Liver (tissue), 8 donors: ENCODE measurements at regions not wholly inside any gene's neighbourhood (a gene's known extent, or its start where the extent isn't known, plus 50 kb on each side); places are given as distances from the start of the nearest gene placed in this dataset.

Experiments
- DNase-seq: peaks from one replicate; pipeline ENCODE4 v3.0.0-alpha.2; 2017; ENCODE audit warnings: low spot score
- H3K27ac ChIP-seq, 2 donors: one replicate each; pipeline ENCODE4 v1.7.0; 2013; ENCODE audit warnings: inconsistent platforms in 2 of 2, low read length in 2 of 2, control low read depth in 1 of 2, low read depth in 1 of 2, mild to moderate bottlenecking in 1 of 2
- H3K27me3 ChIP-seq, 4 donors: one replicate each; pipeline versions ENCODE4 v1.6.1 to v1.7.0; 2013; ENCODE audit warnings: low read length in 3 of 4, inconsistent platforms in 1 of 4, mild to moderate bottlenecking in 1 of 4, moderate library complexity in 1 of 4; ENCODE audit not compliant: control insufficient read depth in 4 of 4, insufficient read depth in 4 of 4
- H3K36me3 ChIP-seq, 4 donors: one replicate each; pipeline versions ENCODE4 v1.6.1 to v1.7.0; 2013; ENCODE audit warnings: low read length in 3 of 4, mild to moderate bottlenecking in 3 of 4, low read depth in 1 of 4, moderate library complexity in 1 of 4; ENCODE audit not compliant: control insufficient read depth in 4 of 4, insufficient read depth in 3 of 4
- H3K4me1 ChIP-seq, 4 donors: one replicate each; pipeline versions ENCODE4 v1.6.1 to v1.7.0; 2013; ENCODE audit warnings: low read length in 3 of 4, mild to moderate bottlenecking in 3 of 4, moderate library complexity in 1 of 4; ENCODE audit not compliant: control insufficient read depth in 4 of 4, insufficient read depth in 4 of 4
- H3K4me3 ChIP-seq, 3 donors: one replicate each; pipeline versions ENCODE4 v1.6.1 to v1.7.0; 2013; ENCODE audit warnings: low read length in 3 of 3, control low read depth in 1 of 3, low read depth in 1 of 3, mild to moderate bottlenecking in 1 of 3
- H3K9ac ChIP-seq, 2 donors: one replicate each; pipeline ENCODE4 v1.7.0; 2013; ENCODE audit warnings: low read length in 2 of 2, mild to moderate bottlenecking in 2 of 2, moderate library complexity in 2 of 2, control low read depth in 1 of 2, low read depth in 1 of 2
- H3K9me3 ChIP-seq, 4 donors: one replicate each; pipeline versions ENCODE4 v1.6.1 to v1.7.0; 2013; ENCODE audit warnings: low read length in 3 of 4; ENCODE audit not compliant: control insufficient read depth in 4 of 4
- EGR1 ChIP-seq, 2 donors: IDR thresholded peaks; 2 replicates each; pipeline ENCODE4 v1.6.1; 2016 to 2018; ENCODE audit warnings: antibody characterized with exemption in 2 of 2, low read depth in 2 of 2
- FOXA1 ChIP-seq: IDR thresholded peaks from 2 replicates; pipeline ENCODE4 v1.6.1; 2016; ENCODE audit warnings: antibody characterized with exemption
- FOXA2 ChIP-seq: IDR thresholded peaks from 2 replicates; pipeline ENCODE4 v1.6.1; 2016; ENCODE audit warnings: antibody characterized with exemption
- GABPA ChIP-seq, 2 donors: IDR thresholded peaks in 1 of 2; conservative IDR thresholded peaks in 1 of 2; 2 replicates each; pipeline ENCODE4 v1.6.1; 2016; ENCODE audit warnings: antibody characterized with exemption in 2 of 2, mild to moderate bottlenecking in 1 of 2, moderate library complexity in 1 of 2
- HNF4A ChIP-seq, 2 donors: conservative IDR thresholded peaks; 2 replicates each; pipeline ENCODE4 v1.6.1; 2016; ENCODE audit warnings: antibody characterized with exemption in 2 of 2, mild to moderate bottlenecking in 2 of 2
- HNF4G ChIP-seq: IDR thresholded peaks from 2 replicates; pipeline ENCODE4 v1.6.1; 2016; ENCODE audit warnings: antibody characterized with exemption
- JUND ChIP-seq, 2 donors: IDR thresholded peaks; 2 replicates each; pipeline ENCODE4 v1.6.1; 2016; ENCODE audit warnings: antibody characterized with exemption in 2 of 2
- NR2F2 ChIP-seq: IDR thresholded peaks from 2 replicates; pipeline ENCODE4 v1.6.1; 2016; ENCODE audit warnings: antibody characterized with exemption
- RXRA ChIP-seq, 2 donors: IDR thresholded peaks; 2 replicates each; pipeline ENCODE4 v1.6.1; 2017 to 2018; ENCODE audit warnings: antibody characterized with exemption in 2 of 2, mild to moderate bottlenecking in 1 of 2
- SP1 ChIP-seq: IDR thresholded peaks from 2 replicates; pipeline ENCODE4 v1.6.1; 2018; ENCODE audit warnings: antibody characterized with exemption, mild to moderate bottlenecking
- TAF1 ChIP-seq: conservative IDR thresholded peaks from 2 replicates; pipeline ENCODE4 v1.6.1; 2016; ENCODE audit warnings: antibody characterized with exemption, mild to moderate bottlenecking
- YY1 ChIP-seq: IDR thresholded peaks from 2 replicates; pipeline ENCODE4 v1.6.1; 2016; ENCODE audit warnings: antibody characterized with exemption, mild to moderate bottlenecking
- WGBS: extraction: QIAGEN DNeasy Blood & Tissue Kit; methylation state at CpG from one replicate; pipeline ENCODE4 v1.1.7; 2013; 5-methylcytosine and 5-hydroxymethylcytosine counted together
- TF ChIP-seq, protein P1 (sequence below): IDR thresholded peaks from 2 replicates; pipeline ENCODE4 v1.6.1; 2016; ENCODE audit warnings: antibody characterized with exemption
- TF ChIP-seq, protein P2 (sequence below): IDR thresholded peaks from 2 replicates; pipeline ENCODE4 v1.6.1; 2016; ENCODE audit warnings: antibody characterized with exemption
- TF ChIP-seq, protein P3 (sequence below): IDR thresholded peaks from 2 replicates; pipeline ENCODE4 v1.6.1; 2016; ENCODE audit warnings: antibody characterized with exemption
- TF ChIP-seq, protein P4 (sequence below): fragments of 150-350 bp; IDR thresholded peaks from 2 replicates; pipeline ENCODE4 v1.5.1; 2017; ENCODE audit warnings: improper control_type of control experiment, low read depth, low read length; ENCODE audit not compliant: missing input control
- TF ChIP-seq, protein P5 (sequence below): IDR thresholded peaks from 2 replicates; pipeline ENCODE4 v1.6.1; 2016; ENCODE audit warnings: antibody characterized with exemption, mild to moderate bottlenecking
- donor health status: healthy.
- donor health status: healthy.
- donor health status: healthy.
- donor health status: healthy.
- donor health status: healthy.

DNA sequence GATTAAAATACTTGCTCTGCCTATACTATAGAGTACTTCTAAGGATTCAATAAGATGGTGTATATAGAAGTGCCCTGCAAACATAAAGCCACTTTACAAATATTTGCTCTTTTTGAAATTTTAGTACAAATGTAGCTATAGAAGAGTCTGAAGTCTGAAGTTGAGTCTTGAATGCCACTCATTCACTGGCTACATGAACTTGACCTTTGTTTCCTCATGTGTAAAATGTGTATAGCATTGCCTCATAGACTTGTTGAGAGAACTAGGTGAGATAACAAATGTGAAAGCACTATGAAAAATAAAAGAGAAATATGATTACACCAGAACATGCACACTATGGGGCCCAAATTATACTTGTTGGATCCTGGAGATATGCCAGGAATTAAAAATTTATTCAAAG lies 244.7 kb downstream of the SEC61B start:
- Histone ChIP-seq H3K4me3 (no peak overlapping the region), H3K36me3 (no peaks in the 10 kb centered on the region), H3K9me3 (no peaks in the 10 kb centered on the region), H3K4me1 (no peaks in the 10 kb centered on the region), H3K9ac (no peak overlapping the region), H3K27ac (no peak overlapping the region), H3K27me3 (no peaks in the 10 kb centered on the region)
- no peak for DNase-seq
- TF ChIP-seq JUND (IDR thresholded peaks at IDR 0.05) (no peak), EGR1 (IDR thresholded peaks at IDR 0.05; ENCODE audit: low read depth in 2 of 2) (no peak), HNF4A (conservative IDR thresholded peaks at IDR 0.05) (peak; percentile 41 to 42), NR2F2 (no peak)

DNA sequence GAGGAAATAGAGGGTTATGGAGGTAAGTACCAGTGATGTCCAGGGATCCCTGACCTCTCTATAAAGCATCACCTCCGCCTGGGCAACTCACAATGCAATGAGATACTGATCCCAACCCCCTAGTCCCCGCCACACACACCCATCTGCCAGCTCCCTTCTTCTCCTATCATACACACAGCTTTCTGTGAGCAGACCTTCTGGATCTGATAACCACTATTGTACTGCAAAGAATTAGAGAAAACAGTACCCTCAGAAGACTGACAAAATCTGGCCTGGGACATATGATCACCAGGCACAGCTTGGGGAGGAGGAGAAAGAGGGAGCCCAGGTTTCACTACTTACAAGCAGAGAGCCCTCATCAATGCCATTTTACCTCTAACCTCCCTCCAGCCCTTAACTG lies 249.0 kb downstream of the SEC61B start:
- WGBS: 75% methylated on average over 2 of the region's 2 CpGs
- no peaks in the 10 kb centered on the region for H3K9me3 ChIP-seq

DNA sequence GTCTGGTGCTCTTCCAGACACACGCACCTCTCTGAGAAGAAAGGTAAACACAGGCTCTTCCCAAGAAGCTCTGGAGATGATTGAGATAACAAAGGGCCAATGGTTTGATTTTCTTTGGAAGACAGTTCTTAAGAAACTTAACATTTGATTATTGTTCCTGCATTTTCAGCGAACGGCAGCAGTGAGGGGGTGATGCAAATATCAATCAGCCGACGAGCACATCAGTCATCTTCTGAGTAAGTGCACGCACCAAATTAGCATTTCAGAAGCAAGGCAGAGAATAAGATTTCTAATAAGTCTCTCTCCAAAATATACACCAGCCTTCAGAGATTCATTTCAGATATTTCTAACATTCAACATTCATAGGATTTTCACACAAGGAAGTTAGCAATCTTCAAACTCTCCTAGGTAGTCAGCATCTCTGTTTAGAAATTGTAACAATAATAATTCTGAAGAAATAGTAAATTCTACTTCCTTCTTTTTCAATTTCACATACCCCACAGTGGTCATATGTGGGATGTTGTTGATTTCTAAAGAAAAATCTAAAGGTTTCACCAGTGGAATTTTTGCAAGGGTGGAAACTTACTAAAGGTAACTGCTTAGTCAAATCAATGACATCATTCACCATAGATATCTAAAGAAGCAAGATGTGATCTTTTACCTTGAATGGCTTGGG lies 250.3 kb downstream of the SEC61B start:
- Histone ChIP-seq H3K4me3 (no peak overlapping the region), H3K4me1 (no peaks in the 10 kb centered on the region), H3K9ac (no peak overlapping the region), H3K9me3 (no peaks in the 10 kb centered on the region), H3K27me3 (no peaks in the 10 kb centered on the region), H3K27ac (no peak overlapping the region), H3K36me3 (no peaks in the 10 kb centered on the region)
- WGBS: 67% methylated on average over 6 of the region's 6 CpGs
- DNase-seq: no peak
- TF ChIP-seq, protein P1, sequence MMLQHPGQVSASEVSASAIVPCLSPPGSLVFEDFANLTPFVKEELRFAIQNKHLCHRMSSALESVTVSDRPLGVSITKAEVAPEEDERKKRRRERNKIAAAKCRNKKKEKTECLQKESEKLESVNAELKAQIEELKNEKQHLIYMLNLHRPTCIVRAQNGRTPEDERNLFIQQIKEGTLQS: no peak
- TF ChIP-seq SP1 (no peak), YY1 (no peak), JUND (IDR thresholded peaks at IDR 0.05) (no peak), EGR1 (IDR thresholded peaks at IDR 0.05; ENCODE audit: low read depth in 2 of 2) (no peak), FOXA2 (no peak), HNF4A (conservative IDR thresholded peaks at IDR 0.05) (no peak), GABPA (IDR thresholded peaks at IDR 0.05 in 1 of 2, conservative IDR thresholded peaks at IDR 0.05 in 1 of 2) (no peak), TAF1 (no peak), RXRA (IDR thresholded peaks at IDR 0.05) (no peak)
- TF ChIP-seq, protein P2, sequence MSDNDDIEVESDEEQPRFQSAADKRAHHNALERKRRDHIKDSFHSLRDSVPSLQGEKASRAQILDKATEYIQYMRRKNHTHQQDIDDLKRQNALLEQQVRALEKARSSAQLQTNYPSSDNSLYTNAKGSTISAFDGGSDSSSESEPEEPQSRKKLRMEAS: no peak
- TF ChIP-seq, protein P3, sequence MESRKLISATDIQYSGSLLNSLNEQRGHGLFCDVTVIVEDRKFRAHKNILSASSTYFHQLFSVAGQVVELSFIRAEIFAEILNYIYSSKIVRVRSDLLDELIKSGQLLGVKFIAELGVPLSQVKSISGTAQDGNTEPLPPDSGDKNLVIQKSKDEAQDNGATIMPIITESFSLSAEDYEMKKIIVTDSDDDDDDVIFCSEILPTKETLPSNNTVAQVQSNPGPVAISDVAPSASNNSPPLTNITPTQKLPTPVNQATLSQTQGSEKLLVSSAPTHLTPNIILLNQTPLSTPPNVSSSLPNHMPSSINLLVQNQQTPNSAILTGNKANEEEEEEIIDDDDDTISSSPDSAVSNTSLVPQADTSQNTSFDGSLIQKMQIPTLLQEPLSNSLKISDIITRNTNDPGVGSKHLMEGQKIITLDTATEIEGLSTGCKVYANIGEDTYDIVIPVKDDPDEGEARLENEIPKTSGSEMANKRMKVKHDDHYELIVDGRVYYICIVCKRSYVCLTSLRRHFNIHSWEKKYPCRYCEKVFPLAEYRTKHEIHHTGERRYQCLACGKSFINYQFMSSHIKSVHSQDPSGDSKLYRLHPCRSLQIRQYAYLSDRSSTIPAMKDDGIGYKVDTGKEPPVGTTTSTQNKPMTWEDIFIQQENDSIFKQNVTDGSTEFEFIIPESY: no peak
- TF ChIP-seq, protein P4, sequence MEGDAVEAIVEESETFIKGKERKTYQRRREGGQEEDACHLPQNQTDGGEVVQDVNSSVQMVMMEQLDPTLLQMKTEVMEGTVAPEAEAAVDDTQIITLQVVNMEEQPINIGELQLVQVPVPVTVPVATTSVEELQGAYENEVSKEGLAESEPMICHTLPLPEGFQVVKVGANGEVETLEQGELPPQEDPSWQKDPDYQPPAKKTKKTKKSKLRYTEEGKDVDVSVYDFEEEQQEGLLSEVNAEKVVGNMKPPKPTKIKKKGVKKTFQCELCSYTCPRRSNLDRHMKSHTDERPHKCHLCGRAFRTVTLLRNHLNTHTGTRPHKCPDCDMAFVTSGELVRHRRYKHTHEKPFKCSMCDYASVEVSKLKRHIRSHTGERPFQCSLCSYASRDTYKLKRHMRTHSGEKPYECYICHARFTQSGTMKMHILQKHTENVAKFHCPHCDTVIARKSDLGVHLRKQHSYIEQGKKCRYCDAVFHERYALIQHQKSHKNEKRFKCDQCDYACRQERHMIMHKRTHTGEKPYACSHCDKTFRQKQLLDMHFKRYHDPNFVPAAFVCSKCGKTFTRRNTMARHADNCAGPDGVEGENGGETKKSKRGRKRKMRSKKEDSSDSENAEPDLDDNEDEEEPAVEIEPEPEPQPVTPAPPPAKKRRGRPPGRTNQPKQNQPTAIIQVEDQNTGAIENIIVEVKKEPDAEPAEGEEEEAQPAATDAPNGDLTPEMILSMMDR: no peak
- TF ChIP-seq, protein P5, sequence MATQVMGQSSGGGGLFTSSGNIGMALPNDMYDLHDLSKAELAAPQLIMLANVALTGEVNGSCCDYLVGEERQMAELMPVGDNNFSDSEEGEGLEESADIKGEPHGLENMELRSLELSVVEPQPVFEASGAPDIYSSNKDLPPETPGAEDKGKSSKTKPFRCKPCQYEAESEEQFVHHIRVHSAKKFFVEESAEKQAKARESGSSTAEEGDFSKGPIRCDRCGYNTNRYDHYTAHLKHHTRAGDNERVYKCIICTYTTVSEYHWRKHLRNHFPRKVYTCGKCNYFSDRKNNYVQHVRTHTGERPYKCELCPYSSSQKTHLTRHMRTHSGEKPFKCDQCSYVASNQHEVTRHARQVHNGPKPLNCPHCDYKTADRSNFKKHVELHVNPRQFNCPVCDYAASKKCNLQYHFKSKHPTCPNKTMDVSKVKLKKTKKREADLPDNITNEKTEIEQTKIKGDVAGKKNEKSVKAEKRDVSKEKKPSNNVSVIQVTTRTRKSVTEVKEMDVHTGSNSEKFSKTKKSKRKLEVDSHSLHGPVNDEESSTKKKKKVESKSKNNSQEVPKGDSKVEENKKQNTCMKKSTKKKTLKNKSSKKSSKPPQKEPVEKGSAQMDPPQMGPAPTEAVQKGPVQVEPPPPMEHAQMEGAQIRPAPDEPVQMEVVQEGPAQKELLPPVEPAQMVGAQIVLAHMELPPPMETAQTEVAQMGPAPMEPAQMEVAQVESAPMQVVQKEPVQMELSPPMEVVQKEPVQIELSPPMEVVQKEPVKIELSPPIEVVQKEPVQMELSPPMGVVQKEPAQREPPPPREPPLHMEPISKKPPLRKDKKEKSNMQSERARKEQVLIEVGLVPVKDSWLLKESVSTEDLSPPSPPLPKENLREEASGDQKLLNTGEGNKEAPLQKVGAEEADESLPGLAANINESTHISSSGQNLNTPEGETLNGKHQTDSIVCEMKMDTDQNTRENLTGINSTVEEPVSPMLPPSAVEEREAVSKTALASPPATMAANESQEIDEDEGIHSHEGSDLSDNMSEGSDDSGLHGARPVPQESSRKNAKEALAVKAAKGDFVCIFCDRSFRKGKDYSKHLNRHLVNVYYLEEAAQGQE: no peak

More for the DNA sequence above, 249.0 kb downstream of the SEC61B start:
- no peak for DNase-seq
- no peaks in the 10 kb centered on the region for H3K27me3 ChIP-seq
- no peaks in the 10 kb centered on the region for H3K4me1 ChIP-seq
- no peaks in the 10 kb centered on the region for H3K36me3 ChIP-seq
- no peak overlapping the region for H3K4me3 ChIP-seq
- no peak overlapping the region for H3K27ac ChIP-seq
- H3K9ac ChIP-seq: no peak overlapping the region
- TF ChIP-seq HNF4G (no peak), FOXA1 (no peak), NR2F2 (no peak), FOXA2 (no peak)
- TF ChIP-seq, protein P2: no peak
